ENCODE measurements at regions not wholly inside any gene's neighbourhood (a gene's known extent, or its start where the extent isn't known, plus 50 kb on each side); places are given as distances from the start of the nearest gene placed in this dataset.

DNA sequence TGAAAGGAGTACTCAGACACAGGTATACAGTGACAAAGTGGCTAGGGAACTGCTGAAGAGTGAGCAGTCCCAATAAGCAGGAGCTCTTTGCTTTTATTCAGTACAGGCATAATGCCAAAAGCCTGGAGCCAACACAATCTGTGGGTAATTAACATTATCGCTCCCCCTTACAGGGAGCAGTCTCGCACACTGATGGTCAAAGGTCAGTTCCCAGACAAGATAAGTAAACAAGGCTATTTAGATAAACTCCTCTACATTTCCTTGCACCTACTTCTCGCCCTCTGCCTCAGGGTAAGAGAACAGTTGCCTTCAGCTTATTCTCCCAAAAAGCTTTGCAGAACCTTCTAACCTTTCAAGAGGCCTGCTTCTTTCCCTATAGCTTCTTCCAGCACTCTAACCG is 73.9 kb upstream of the TAF9B start:
- Mint-ChIP-seq H3K9me3 (peaks cover 0 to 21% (median 4%) of the 10 kb centered on the region in 3 donors), H3K4me3 (no peak overlapping the region), H3K36me3 (no peaks in the 10 kb centered on the region), H3K4me1 (no peaks in the 10 kb centered on the region), H3K27me3 (peaks cover 0 to 8% of the 10 kb centered on the region in 2 donors), H3K27ac (no peak overlapping the region)
- Histone ChIP-seq H3K27me3 (replicated peaks in 1 of 2; ENCODE audit: control insufficient read depth in 2 of 2, extremely low read depth in 1 of 2, insufficient read depth in 2 of 2, low read length in 1 of 2) (no peaks in the 10 kb centered on the region), H3K27ac (ENCODE audit: low read length) (no peak overlapping the region), H3K9me3 (no peaks in the 10 kb centered on the region), H3K36me3 (ENCODE audit: control insufficient read depth in 2 of 2, extremely low read depth in 1 of 2, insufficient read depth in 1 of 2, low read length in 1 of 2) (no peaks in the 10 kb centered on the region), H3K4me1 (ENCODE audit: control insufficient read depth in 1 of 2, extremely low read depth in 1 of 2, insufficient read depth in 2 of 2, low read length in 2 of 2) (no peaks in the 10 kb centered on the region), H3K4me3 (ENCODE audit: control insufficient read depth in 1 of 2, extremely low read depth in 1 of 2, low read length in 1 of 2) (no peak overlapping the region)
- ChIA-PET CTCF (no interaction called here), POLR2A (no interaction called here)
- no peak for DNase-seq
- 100% methylated on average over 1 of the region's 4 CpGs for WGBS (ENCODE audit: insufficient coverage)
- ATAC-seq (replicated peaks in 1 of 4): no peak

GRCh38 chrX:78199851-78200250 is 60.4 kb upstream of the TAF9B start:
- no peak overlapping the region for H3K4me3 Mint-ChIP-seq
- no peaks in the 10 kb centered on the region for H3K36me3 Mint-ChIP-seq
- no peaks in the 10 kb centered on the region for H3K36me3 ChIP-seq (ENCODE audit: control insufficient read depth in 2 of 2, extremely low read depth in 1 of 2, insufficient read depth in 1 of 2, low read length in 1 of 2)
- peaks cover 0 to 4% of the 10 kb centered on the region in 2 donors for H3K27me3 Mint-ChIP-seq
- H3K9me3 ChIP-seq: no peaks in the 10 kb centered on the region
- no peaks in the 10 kb centered on the region for H3K27me3 ChIP-seq (replicated peaks in 1 of 2; ENCODE audit: control insufficient read depth in 2 of 2, extremely low read depth in 1 of 2, insufficient read depth in 2 of 2, low read length in 1 of 2)
- ChIA-PET CTCF (interaction anchor here (0.6 to 1.3 kb wide), 3 partner anchors 60 to 1914 kb away, joined by 3 to 7 read pairs (median 4); partner anchors contain the start of gene TAF9B (in 1 of the 2)), POLR2A (no interaction called here)
- no peaks in the 10 kb centered on the region for H3K4me1 ChIP-seq (ENCODE audit: control insufficient read depth in 1 of 2, extremely low read depth in 1 of 2, insufficient read depth in 2 of 2, low read length in 2 of 2)
- no peaks in the 10 kb centered on the region for H3K9me3 Mint-ChIP-seq
- H3K4me1 Mint-ChIP-seq: peaks cover 0 to 1% (median 0%) of the 10 kb centered on the region in 3 donors
- peak in 2 of 35 experiments; percentile 3 to 48 for DNase-seq
- H3K4me3 ChIP-seq (ENCODE audit: control insufficient read depth in 1 of 2, extremely low read depth in 1 of 2, low read length in 1 of 2): no peak overlapping the region
- H3K27ac Mint-ChIP-seq: no peak overlapping the region
- ATAC-seq (replicated peaks in 1 of 4): peak; percentile 54 to 72 (median 60)
- no peak overlapping the region for H3K27ac ChIP-seq (ENCODE audit: low read length)

Data from T-cell (primary cell).